ENCODE measurements at regions not wholly inside any gene's neighbourhood (a gene's known extent, or its start where the extent isn't known, plus 50 kb on each side); places are given as distances from the start of the nearest gene placed in this dataset.

- no peak for DNase-seq
- Mint-ChIP-seq H3K9me3 (peaks cover 4% of the 10 kb centered on the region), H3K4me1 (ENCODE audit: low read depth) (no peaks in the 10 kb centered on the region), H3K36me3 (ENCODE audit: low read depth) (no peaks in the 10 kb centered on the region), H3K27me3 (no peaks in the 10 kb centered on the region), H3K27ac (no peak overlapping the region), H3K4me3 (no peak overlapping the region)
- intact Hi-C loops (cut with micrococcal nuclease), result no loop called here
- ATAC-seq, result no peak
- ChIA-PET CTCF (no interaction called here), POLR2A (no interaction called here)
- no peak for TF ChIP-seq CTCF (IDR thresholded peaks at IDR 0.05)
These were observed 380.1 kb upstream of the TMEM132C start for GRCh38 chr12:127886827-127887226.

DNA sequence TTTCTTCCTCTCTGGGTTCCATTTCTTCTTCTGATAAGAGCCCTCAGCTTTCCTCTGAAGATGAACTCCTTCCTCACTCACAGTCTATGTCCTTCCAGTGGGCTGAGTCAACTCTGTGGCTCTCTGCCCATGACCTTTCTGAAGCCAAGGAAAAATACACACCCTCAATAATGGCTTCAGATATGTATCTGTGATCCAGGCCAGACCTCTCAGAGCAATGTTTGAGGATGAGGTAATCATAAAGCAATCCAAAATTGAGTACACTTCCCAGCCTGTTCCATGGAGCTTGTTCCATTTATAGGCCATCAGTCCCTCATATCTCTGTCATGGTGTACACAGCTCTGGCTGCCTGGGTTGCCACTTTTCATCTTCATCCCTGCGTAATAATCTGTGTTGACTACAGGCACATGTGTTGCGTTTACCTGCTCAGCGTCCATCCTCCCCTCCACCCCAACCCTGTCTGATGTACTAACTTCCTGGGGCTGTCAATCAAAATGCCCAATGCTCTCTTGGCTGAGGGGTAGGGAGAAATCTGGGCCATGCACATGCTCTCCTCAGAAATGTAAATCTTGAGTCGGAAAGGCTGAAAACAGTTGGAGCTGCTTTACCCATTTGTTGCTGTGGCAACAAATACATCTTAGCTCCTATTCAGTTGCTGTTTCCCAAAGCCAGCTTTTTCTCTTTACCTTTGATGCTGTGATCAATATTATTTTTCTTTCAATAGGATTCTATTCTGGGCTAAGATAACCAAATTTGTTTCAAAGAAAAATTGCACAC is 377.8 kb upstream of the TMEM132C start:
- POLR2A ChIA-PET, result no interaction called here
- CTCF ChIA-PET, result no interaction called here

GRCh38 chr12:127893895-127894609 is 372.9 kb upstream of the TMEM132C start:
- no peaks in the 10 kb centered on the region for H3K36me3 Mint-ChIP-seq (ENCODE audit: low read depth)
- ATAC-seq, result no peak
- H3K4me3 Mint-ChIP-seq, result no peak overlapping the region
- TF ChIP-seq CTCF (IDR thresholded peaks at IDR 0.05), result no peak
- no peak for DNase-seq
- no peaks in the 10 kb centered on the region for H3K27me3 Mint-ChIP-seq
- ChIA-PET CTCF (interaction anchor here (0.9 kb wide), 1 partner anchor 10 kb away, joined by 3 read pairs; no protein-coding TSS in a partner anchor), POLR2A (no interaction called here)
- no peaks in the 10 kb centered on the region for H3K4me1 Mint-ChIP-seq (ENCODE audit: low read depth)
- intact Hi-C loops (cut with micrococcal nuclease), result no loop called here
- no peak overlapping the region for H3K27ac Mint-ChIP-seq
- no peaks in the 10 kb centered on the region for H3K9me3 Mint-ChIP-seq

More for the DNA sequence above, 377.8 kb upstream of the TMEM132C start:
- H3K27me3 Mint-ChIP-seq, result no peaks in the 10 kb centered on the region
- no peak overlapping the region for H3K4me3 Mint-ChIP-seq
- intact Hi-C loops (cut with micrococcal nuclease), result no loop called here
- DNase-seq, result no peak
- no peaks in the 10 kb centered on the region for H3K36me3 Mint-ChIP-seq (ENCODE audit: low read depth)
- ATAC-seq, result no peak
- no peak overlapping the region for H3K27ac Mint-ChIP-seq
- peaks cover 2% of the 10 kb centered on the region for H3K9me3 Mint-ChIP-seq
- no peaks in the 10 kb centered on the region for H3K4me1 Mint-ChIP-seq (ENCODE audit: low read depth)
- TF ChIP-seq CTCF (IDR thresholded peaks at IDR 0.05), result no peak

- ATAC-seq, result no peak
- POLR2A ChIA-PET, result no interaction called here
These were observed 370.3 kb upstream of the TMEM132C start for GRCh38 chr12:127896661-127897060.

More at GRCh38 chr12:127896661-127897060, 370.3 kb upstream of the TMEM132C start:
- H3K36me3 Mint-ChIP-seq (ENCODE audit: low read depth), result no peaks in the 10 kb centered on the region
- DNase-seq, result no peak
- H3K4me3 Mint-ChIP-seq, result no peak overlapping the region
- H3K27me3 Mint-ChIP-seq, result no peaks in the 10 kb centered on the region
- no peak for TF ChIP-seq CTCF (IDR thresholded peaks at IDR 0.05)
- no peaks in the 10 kb centered on the region for H3K9me3 Mint-ChIP-seq
- intact Hi-C loops (cut with micrococcal nuclease), result no loop called here
- H3K4me1 Mint-ChIP-seq (ENCODE audit: low read depth), result no peaks in the 10 kb centered on the region
- no peak overlapping the region for H3K27ac Mint-ChIP-seq
- CTCF ChIA-PET, result no interaction called here
